ENCODE measurements at regions not wholly inside any gene's neighbourhood (a gene's known extent, or its start where the extent isn't known, plus 50 kb on each side); places are given as distances from the start of the nearest gene placed in this dataset.

- Histone ChIP-seq H3K27me3 (no peaks in the 10 kb centered on the region), H3K4me3 (no peak overlapping the region), H3K4me1 (ENCODE audit: insufficient read depth) (peaks cover 17% of the 10 kb centered on the region), H3K36me3 (no peaks in the 10 kb centered on the region), H3K9me3 (no peaks in the 10 kb centered on the region), H3K27ac (peak overlapping the region; percentile 62 to 72)
- TF ChIP-seq POLR2A (IDR thresholded peaks at IDR 0.05) (no peak), EP300 (IDR thresholded peaks at IDR 0.05) (no peak), CTCF (IDR thresholded peaks at IDR 0.05) (no peak)
- 14 to 41% (median 41%) methylated on average over 9 of the region's 9 CpGs for WGBS, 3 donors
- intact Hi-C loops (cut with DNase I) = no loop called here
- peak in 1 of 5 donors; percentile 36 for DNase-seq
These were observed 91.8 kb upstream of the EEA1 start for GRCh38 chr12:93020631-93021597.

GRCh38 chr12:93022603-93023340 is 93.7 kb upstream of the EEA1 start:
- H3K36me3 ChIP-seq = no peaks in the 10 kb centered on the region
- H3K27ac ChIP-seq = no peak overlapping the region
- H3K4me3 ChIP-seq = no peak overlapping the region
- DNase-seq = no peak
- WGBS, 3 donors = 93 to 95% (median 94%) methylated on average over 6 of the region's 6 CpGs
- TF ChIP-seq EP300 (IDR thresholded peaks at IDR 0.05) (no peak), CTCF (IDR thresholded peaks at IDR 0.05) (no peak), POLR2A (IDR thresholded peaks at IDR 0.05) (no peak)
- no peaks in the 10 kb centered on the region for H3K9me3 ChIP-seq
- H3K27me3 ChIP-seq = no peaks in the 10 kb centered on the region
- peaks cover 17% of the 10 kb centered on the region for H3K4me1 ChIP-seq (ENCODE audit: insufficient read depth)
- intact Hi-C loops (cut with DNase I) = no loop called here

GRCh38 chr12:93025145-93026103 is 96.3 kb upstream of the EEA1 start:
- Histone ChIP-seq H3K36me3 (no peaks in the 10 kb centered on the region), H3K4me1 (ENCODE audit: insufficient read depth) (peaks cover 7% of the 10 kb centered on the region), H3K4me3 (no peak overlapping the region), H3K9me3 (no peaks in the 10 kb centered on the region), H3K27me3 (no peaks in the 10 kb centered on the region), H3K27ac (no peak overlapping the region)
- 76 to 86% (median 82%) methylated on average over 6 of the region's 6 CpGs for WGBS, 3 donors
- DNase-seq = no peak
- no peak for TF ChIP-seq EP300 (IDR thresholded peaks at IDR 0.05)
- intact Hi-C loops (cut with DNase I) = no loop called here

GRCh38 chr12:93027041-93027440 is 97.9 kb upstream of the EEA1 start:
- Histone ChIP-seq H3K27ac (no peak overlapping the region), H3K4me1 (ENCODE audit: insufficient read depth) (no peaks in the 10 kb centered on the region), H3K4me3 (no peak overlapping the region), H3K9me3 (no peaks in the 10 kb centered on the region), H3K27me3 (no peaks in the 10 kb centered on the region), H3K36me3 (no peaks in the 10 kb centered on the region)
- WGBS, 3 donors = 90 to 99% (median 97%) methylated on average over 2 of the region's 2 CpGs
- TF ChIP-seq CTCF (IDR thresholded peaks at IDR 0.05) = no peak
- no peak for TF ChIP-seq EP300 (IDR thresholded peaks at IDR 0.05)
- no peak for TF ChIP-seq POLR2A (IDR thresholded peaks at IDR 0.05)
- intact Hi-C loops (cut with DNase I) = no loop called here
- no peak for DNase-seq

All from ovary (tissue), 7 donors.